Central memory CD8-positive, alpha-beta T cell (primary cell): ENCODE measurements at regions not wholly inside any gene's neighbourhood (a gene's known extent, or its start where the extent isn't known, plus 50 kb on each side); places are given as distances from the start of the nearest gene placed in this dataset.

Experiments
- ATAC-seq: fragments of 150-1000 bp; cut with Tn5 transposase; replicated peaks from 2 replicates; pipeline ENCODE4 v1.10.0; 2022; ENCODE audit warnings: mild to moderate bottlenecking, moderate FRiP score, moderate number of reproducible peaks; ENCODE audit not compliant: poor library complexity, severe bottlenecking; ENCODE audit errors: extremely low read depth
- DNase-seq, 2 donors: peaks; one replicate each; pipeline ENCODE4 v3.0.0; 2021; ENCODE audit warnings: low spot score in 2 of 2
- H3K27ac Mint-ChIP-seq: one replicate; pipeline ENCODE4 v1.8.0; 2022; ENCODE audit warnings: low read depth, mild to moderate bottlenecking, moderate library complexity, mixed read lengths
- H3K27me3 Mint-ChIP-seq: one replicate; pipeline ENCODE4 v1.8.0; 2022; ENCODE audit warnings: mixed read lengths
- H3K36me3 Mint-ChIP-seq: one replicate; pipeline ENCODE4 v1.8.0; 2022; ENCODE audit warnings: mild to moderate bottlenecking, moderate library complexity, mixed read lengths; ENCODE audit not compliant: insufficient read depth
- H3K4me1 Mint-ChIP-seq: one replicate; pipeline ENCODE4 v1.8.0; 2022; ENCODE audit warnings: mixed read lengths
- H3K4me3 Mint-ChIP-seq: one replicate; pipeline ENCODE4 v1.8.0; 2022; ENCODE audit warnings: mild to moderate bottlenecking, moderate library complexity, mixed read lengths
- H3K9me3 Mint-ChIP-seq: one replicate; pipeline ENCODE4 v1.8.0; 2022; ENCODE audit warnings: mixed read lengths

DNA sequence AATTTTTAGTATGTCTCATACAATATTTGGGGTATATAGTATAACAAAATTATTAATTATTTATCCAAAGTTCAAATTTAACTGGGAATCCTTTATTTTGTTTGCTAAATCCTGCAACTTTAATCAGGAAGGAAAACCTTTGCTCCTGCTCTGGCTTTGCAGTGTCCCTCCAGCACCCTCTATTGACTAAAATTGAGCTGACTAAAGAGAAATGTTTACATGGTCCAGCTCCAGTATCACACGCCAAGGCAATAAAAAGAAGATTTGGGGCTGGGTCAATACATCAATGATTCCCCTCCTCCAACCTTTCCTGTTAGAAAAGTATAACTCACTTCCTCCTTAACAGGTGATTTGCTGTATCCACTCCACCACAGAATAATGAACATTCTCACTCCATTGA lies 153.0 kb upstream of the LRRC4C start:
- ATAC-seq, result no peak
- H3K9me3 Mint-ChIP-seq, result peaks cover 16% of the 10 kb centered on the region
- H3K36me3 Mint-ChIP-seq, result no peaks in the 10 kb centered on the region
- H3K4me3 Mint-ChIP-seq, result no peak overlapping the region
- no peaks in the 10 kb centered on the region for H3K4me1 Mint-ChIP-seq
- H3K27me3 Mint-ChIP-seq, result no peaks in the 10 kb centered on the region
- no peak overlapping the region for H3K27ac Mint-ChIP-seq
- DNase-seq, result no peak

DNA sequence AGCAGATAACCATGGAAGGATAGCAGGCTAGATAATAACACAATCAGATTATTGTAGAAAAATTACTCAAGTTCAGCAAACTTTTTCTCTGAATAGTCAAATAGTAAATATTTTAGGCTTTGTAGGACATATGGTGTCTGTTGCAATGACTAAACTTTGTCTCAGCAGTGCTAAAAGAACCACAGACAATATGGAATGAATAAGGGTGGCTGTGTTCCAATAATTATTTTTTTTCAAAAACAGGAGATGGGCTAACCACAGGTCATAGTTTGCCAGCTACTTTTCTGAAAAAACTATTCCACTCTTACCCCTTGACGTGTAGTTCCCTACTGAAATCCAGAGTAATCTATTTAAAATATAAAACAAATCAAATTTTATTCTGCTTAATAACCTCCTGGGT lies 153.9 kb upstream of the LRRC4C start:
- no peaks in the 10 kb centered on the region for H3K27me3 Mint-ChIP-seq
- DNase-seq (no peak), ATAC-seq (no peak)
- H3K9me3 Mint-ChIP-seq, result peaks cover 16% of the 10 kb centered on the region
- H3K4me3 Mint-ChIP-seq, result no peak overlapping the region
- no peaks in the 10 kb centered on the region for H3K4me1 Mint-ChIP-seq
- H3K36me3 Mint-ChIP-seq, result no peaks in the 10 kb centered on the region
- H3K27ac Mint-ChIP-seq, result no peak overlapping the region

DNA sequence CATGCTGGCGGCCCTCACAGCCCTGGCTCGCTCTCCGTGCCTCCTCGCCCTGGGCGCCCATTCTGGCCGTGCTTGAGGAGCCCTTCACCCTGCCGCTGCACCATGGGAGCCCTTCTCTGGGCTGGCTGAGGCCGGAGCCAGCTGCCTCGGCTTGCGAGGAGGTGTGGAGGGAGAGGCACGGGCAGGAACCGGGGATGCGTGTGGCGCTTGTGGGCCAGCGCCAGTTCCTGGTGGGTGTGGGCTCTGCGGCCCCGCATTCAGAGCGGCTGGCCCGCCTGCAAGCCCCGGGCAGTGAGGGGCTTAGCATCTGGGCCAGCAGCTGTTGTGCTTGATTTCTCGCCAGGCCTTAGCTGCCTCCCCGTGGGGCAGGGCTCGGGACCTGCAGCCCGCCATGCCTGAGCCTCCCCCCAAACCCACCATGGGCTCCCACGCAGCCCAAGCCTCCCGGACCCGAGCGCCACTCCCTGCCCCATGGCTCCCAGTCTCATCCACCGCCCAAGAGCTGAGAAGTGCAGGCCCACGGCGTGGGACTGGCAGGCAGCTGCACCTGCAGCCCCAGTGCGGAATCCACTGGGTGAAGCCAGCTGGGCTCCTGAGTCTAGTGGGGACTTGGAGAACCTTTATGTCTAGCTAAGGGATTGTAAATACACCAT lies 163.4 kb upstream of the LRRC4C start:
- no peaks in the 10 kb centered on the region for H3K27me3 Mint-ChIP-seq

DNA sequence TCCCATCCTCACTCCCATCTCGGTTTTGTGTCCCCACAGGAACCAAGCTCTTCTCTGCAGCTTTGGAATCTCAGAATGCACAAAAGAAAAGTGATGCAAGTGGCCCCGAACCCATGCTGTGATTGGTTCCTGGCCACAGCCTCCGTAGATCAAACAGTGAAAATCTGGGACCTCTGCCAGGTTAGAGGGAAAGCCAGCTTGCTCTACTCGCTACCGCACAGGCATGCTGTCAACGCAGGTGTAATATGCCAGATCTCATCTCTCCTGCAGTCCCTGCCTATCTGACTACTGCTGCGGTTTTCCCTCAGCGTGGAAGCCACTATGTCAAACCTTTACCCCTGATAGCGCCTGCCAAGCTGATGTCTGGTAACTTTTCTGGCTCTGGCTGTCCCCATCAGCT lies 200.5 kb upstream of the LRRC4C start:
- Mint-ChIP-seq H3K36me3 (peaks cover under 1% of the 10 kb centered on the region), H3K9me3 (peaks cover 17% of the 10 kb centered on the region), H3K27ac (no peak overlapping the region), H3K4me3 (no peak overlapping the region), H3K4me1 (no peaks in the 10 kb centered on the region), H3K27me3 (no peaks in the 10 kb centered on the region)
- ATAC-seq (no peak), DNase-seq (no peak)

More for the DNA sequence above, 163.4 kb upstream of the LRRC4C start:
- H3K36me3 Mint-ChIP-seq, result no peaks in the 10 kb centered on the region
- no peaks in the 10 kb centered on the region for H3K4me1 Mint-ChIP-seq
- ATAC-seq (no peak), DNase-seq (no peak)
- H3K27ac Mint-ChIP-seq, result no peak overlapping the region
- peaks cover 33% of the 10 kb centered on the region for H3K9me3 Mint-ChIP-seq
- no peak overlapping the region for H3K4me3 Mint-ChIP-seq

DNA sequence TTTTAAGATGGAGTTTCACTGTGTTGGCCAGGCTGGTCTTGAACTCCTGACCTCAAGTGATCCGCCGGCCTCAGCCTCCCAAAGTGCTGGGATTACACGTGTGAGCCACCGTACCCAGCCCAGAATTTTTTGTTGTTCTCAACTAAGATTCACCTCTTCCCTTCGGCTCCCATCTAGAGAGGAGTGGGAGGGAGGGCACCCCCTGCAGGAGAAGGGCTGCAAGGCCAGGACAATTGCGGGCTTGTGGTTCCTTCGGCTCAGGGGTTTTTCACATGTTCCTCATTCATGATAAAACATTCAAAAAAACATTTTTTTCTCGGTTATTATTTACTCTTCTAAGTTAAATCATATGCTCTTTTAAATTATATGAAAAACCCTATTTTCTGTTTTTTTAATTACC lies 201.1 kb upstream of the LRRC4C start:
- Mint-ChIP-seq H3K4me3 (no peak overlapping the region), H3K9me3 (peaks cover 11% of the 10 kb centered on the region), H3K27ac (no peak overlapping the region), H3K36me3 (no peaks in the 10 kb centered on the region), H3K27me3 (no peaks in the 10 kb centered on the region), H3K4me1 (no peaks in the 10 kb centered on the region)
- ATAC-seq, result no peak
- DNase-seq, result no peak

DNA sequence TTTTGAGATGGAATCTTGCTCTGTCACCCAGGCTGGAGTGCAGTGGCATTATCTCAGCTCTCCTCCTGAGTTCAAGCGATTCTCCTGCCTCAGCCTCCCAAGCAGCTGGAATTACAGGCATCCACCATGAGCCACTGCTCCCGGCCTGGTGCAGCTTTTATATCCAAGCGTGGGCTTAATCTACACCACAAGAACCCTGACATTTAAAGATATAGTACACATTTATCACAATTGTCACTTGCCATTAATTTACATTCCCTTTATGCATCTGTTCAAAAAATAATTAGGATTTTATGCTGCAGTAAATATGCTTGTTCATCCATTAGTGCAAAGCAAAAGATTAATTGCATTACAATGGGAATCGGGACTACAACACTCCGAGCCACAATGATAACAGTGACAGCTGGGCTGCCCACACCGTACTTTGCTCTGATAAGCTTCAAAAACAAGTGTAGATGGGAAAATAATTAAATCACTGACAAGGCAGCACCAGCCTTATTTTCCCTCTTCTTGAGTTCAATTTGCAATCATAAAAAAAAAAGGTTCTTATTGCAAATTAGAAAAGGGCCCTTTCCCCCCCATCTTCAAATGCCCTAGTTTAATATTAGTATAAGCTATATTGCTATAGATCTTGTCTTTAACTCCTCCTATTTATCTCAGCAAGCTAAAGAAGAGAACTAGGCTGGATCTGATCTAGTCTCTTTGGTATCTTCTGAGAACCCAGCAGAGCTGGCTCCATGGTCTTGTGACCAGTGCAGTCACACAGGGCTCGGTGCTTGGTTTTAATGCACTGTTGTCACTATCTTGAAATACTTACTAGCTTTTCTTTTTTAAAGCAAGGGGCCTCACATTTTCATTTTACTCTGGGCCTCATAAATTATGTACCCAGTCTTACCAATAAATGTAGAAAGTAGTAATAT lies 206.2 kb upstream of the LRRC4C start:
- no peak for ATAC-seq
- H3K9me3 Mint-ChIP-seq, result peaks cover 16% of the 10 kb centered on the region
- peaks cover 2% of the 10 kb centered on the region for H3K36me3 Mint-ChIP-seq

DNA sequence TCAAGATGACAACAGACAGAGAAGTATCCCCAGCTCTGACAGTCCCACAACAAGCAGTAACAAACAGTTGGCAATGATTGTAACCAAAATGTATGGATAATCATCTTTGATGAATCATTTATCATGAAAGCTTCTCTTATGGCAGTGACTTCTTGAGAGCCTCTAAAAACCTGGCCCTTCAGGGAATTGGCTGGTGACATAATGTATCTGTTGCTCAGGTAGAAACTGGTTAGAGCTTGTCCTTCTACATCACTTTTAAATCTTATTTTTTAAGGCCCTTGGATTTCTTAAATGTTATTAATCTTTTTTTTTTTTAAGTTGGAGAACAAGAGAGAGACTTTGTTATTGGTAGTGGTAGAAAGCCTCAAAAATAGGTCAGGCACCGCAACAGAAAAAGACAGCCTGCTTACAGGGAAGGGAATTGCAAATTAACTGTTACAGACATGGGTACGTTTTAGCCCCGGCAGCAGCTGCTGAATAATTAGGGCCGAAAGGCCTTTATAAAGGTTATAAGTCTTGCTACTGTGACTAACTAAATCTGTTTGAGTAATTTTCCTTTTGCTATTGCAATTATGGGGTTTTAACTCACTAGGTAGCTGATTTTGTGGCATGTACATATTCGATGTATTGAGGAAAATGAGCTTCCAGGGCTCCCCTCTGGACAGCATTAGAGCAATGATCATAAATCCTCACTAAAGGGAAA lies 207.7 kb upstream of the LRRC4C start:
- Mint-ChIP-seq H3K4me1 (no peaks in the 10 kb centered on the region), H3K36me3 (peaks cover 2% of the 10 kb centered on the region), H3K9me3 (peaks cover 21% of the 10 kb centered on the region), H3K27ac (no peak overlapping the region), H3K27me3 (no peaks in the 10 kb centered on the region), H3K4me3 (no peak overlapping the region)
- ATAC-seq (no peak), DNase-seq (no peak)

More for the DNA sequence above, 206.2 kb upstream of the LRRC4C start:
- no peak overlapping the region for H3K27ac Mint-ChIP-seq
- H3K27me3 Mint-ChIP-seq, result no peaks in the 10 kb centered on the region
- no peak overlapping the region for H3K4me3 Mint-ChIP-seq
- H3K4me1 Mint-ChIP-seq, result no peaks in the 10 kb centered on the region
- DNase-seq, result no peak

DNA sequence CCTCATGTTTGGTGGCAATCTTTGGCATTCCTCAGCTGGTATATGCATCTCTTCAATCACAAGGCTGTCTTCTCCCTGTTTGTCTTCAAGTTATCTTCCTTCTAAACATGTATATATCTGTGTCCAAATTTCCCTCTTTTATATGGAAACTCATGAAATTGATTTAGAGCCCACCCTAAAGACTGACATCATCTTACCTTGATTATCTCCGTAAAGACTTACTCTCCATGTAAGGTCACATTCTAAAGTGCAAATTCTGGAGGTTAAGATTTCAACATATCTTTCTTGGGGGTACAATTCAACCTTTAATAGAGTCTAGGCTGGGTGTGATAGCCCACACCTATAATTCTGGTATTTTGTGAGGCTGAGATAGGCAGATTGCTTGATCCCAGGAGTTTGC lies 215.8 kb upstream of the LRRC4C start:
- no peak for DNase-seq
- ATAC-seq, result no peak
- H3K27me3 Mint-ChIP-seq, result no peaks in the 10 kb centered on the region
- peaks cover 36% of the 10 kb centered on the region for H3K9me3 Mint-ChIP-seq
- H3K4me3 Mint-ChIP-seq, result no peak overlapping the region
- no peaks in the 10 kb centered on the region for H3K36me3 Mint-ChIP-seq
- H3K27ac Mint-ChIP-seq, result no peak overlapping the region
- H3K4me1 Mint-ChIP-seq, result no peaks in the 10 kb centered on the region

DNA sequence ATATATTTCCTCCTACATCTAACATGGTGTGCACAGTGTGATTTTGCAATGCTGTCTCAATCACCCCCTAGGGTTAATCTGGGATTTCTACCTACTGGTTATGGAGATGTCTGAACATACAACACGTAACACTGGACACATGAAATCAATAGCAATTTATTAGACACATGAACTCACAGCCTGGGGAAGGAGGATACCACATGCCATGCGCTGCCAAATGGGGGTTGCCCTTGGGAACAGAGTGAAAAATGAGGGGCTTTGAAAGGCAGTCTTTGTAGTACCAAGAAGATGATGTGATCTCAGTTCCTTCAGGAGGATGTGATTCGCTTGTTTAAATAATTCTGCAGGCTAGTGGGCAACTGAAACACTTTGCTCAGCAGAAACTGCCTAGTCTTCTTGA lies 253.6 kb upstream of the LRRC4C start:
- Mint-ChIP-seq H3K27me3 (no peaks in the 10 kb centered on the region), H3K36me3 (no peaks in the 10 kb centered on the region), H3K4me3 (no peak overlapping the region), H3K4me1 (no peaks in the 10 kb centered on the region), H3K27ac (no peak overlapping the region), H3K9me3 (peaks cover 38% of the 10 kb centered on the region)
- DNase-seq, result no peak
- no peak for ATAC-seq

DNA sequence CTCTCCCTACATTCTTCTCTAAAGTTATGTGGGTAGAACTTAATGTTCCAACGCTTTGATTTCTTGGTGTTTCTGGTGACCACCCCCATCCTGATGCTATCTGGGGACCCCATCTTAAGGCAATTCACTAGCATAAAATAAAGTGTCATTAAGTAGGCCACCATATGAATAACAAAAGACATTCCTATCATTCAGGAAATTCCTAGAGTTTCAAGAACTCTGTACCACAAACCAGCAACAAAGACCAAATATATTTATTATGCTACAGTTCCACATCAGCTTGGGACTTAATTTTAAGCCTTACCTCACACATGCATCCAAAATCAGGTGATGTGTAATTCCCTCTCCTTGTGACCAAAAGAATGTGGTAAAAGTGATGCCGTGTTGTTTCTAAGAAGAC lies 254.6 kb upstream of the LRRC4C start:
- Mint-ChIP-seq H3K27me3 (no peaks in the 10 kb centered on the region), H3K4me3 (no peak overlapping the region), H3K27ac (no peak overlapping the region), H3K9me3 (peaks cover 39% of the 10 kb centered on the region), H3K4me1 (no peaks in the 10 kb centered on the region), H3K36me3 (no peaks in the 10 kb centered on the region)
- ATAC-seq (no peak), DNase-seq (no peak)

DNA sequence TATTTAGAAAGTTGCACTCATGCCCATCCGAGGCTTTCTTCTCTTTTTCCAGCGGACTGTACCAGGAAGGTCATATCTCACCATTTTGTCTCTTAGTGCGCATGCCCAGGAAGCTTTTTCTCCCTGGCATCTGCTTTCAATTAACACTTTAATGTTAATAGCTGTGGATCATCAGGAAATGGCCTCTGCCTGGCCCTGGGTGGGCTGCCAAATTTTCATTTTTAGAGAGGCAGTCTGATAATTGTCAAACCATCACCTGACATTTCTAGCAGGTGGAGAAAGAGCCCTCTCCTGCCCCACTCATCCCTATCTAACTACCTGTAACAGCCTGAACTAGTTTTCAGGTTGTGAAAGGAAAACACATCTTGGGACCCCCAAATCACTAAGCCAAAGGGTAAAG lies 257.4 kb upstream of the LRRC4C start:
- no peaks in the 10 kb centered on the region for H3K4me1 Mint-ChIP-seq

DNA sequence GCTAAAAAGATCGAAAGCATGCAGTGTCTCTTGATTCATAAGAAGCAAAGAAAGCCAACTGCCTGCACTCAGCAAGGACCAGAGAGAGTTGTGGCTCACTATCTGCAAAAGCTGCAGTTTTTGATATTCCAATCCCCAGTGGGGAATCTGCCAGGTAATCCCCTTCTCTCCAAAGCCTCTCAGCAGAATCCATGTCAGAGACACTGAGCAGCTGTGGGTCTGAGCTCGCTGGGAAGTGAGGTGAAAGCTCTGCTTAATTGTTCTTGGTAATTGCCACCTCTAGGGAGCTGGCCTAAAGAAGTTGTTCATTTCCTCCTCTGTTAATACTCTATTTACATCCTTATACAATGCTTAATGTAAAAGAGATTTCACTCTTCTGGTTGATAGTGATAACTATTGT lies 261.3 kb upstream of the LRRC4C start:
- Mint-ChIP-seq H3K36me3 (no peaks in the 10 kb centered on the region), H3K27ac (no peak overlapping the region), H3K9me3 (peaks cover 35% of the 10 kb centered on the region), H3K4me3 (no peak overlapping the region), H3K27me3 (no peaks in the 10 kb centered on the region), H3K4me1 (no peaks in the 10 kb centered on the region)
- DNase-seq, result no peak
- ATAC-seq, result no peak

More for the DNA sequence above, 257.4 kb upstream of the LRRC4C start:
- Mint-ChIP-seq H3K36me3 (no peaks in the 10 kb centered on the region), H3K27ac (no peak overlapping the region), H3K27me3 (no peaks in the 10 kb centered on the region), H3K9me3 (peaks cover 44% of the 10 kb centered on the region), H3K4me3 (no peak overlapping the region)
- no peak for ATAC-seq
- DNase-seq, result no peak
